Activated T-helper 2 cell treated with anti-CD3 and anti-CD28 coated beads, Interferon-gamma antibody, Interleukin-2, Interleukin-4, amounts not matched to agents 10 μg/mL and 5 μg/mL and 100 μg/mL, durations not matched to agents 14 hours and 24 hours and 36 hours (primary cell): ENCODE measurements at regions not wholly inside any gene's neighbourhood (a gene's known extent, or its start where the extent isn't known, plus 50 kb on each side); places are given as distances from the start of the nearest gene placed in this dataset.
"Not testable (repeated sequence)": the region's sequence is repeated elsewhere in the genome, so short reads cannot be mapped to it uniquely, and the experiment has no call there.

Experiments
- DNase-seq: peaks from one replicate; pipeline ENCODE4 v3.0.0; 2021; ENCODE audit warnings: low spot score
- H3K27ac Mint-ChIP-seq: one replicate; pipeline ENCODE4 v1.8.0; 2021; ENCODE audit warnings: mixed read lengths
- H3K27me3 Mint-ChIP-seq: one replicate; pipeline ENCODE4 v1.8.0; 2021; ENCODE audit warnings: low read depth, mixed read lengths
- H3K36me3 Mint-ChIP-seq: one replicate; pipeline ENCODE4 v1.8.0; 2021; ENCODE audit warnings: low read depth, mixed read lengths
- H3K4me1 Mint-ChIP-seq: one replicate; pipeline ENCODE4 v1.8.0; 2021; ENCODE audit warnings: low read depth, mixed read lengths
- H3K4me3 Mint-ChIP-seq: one replicate; pipeline ENCODE4 v1.8.0; 2021; ENCODE audit warnings: low read depth, mild to moderate bottlenecking, moderate library complexity, mixed read lengths
- H3K9me3 Mint-ChIP-seq: one replicate; pipeline ENCODE4 v1.8.0; 2021; ENCODE audit warnings: mixed read lengths
- intact Hi-C: fragments of 100-400 bp; cut with micrococcal nuclease; formaldehyde crosslinking; loops from one replicate; pipeline ENCODE4 v1.15.1; 2023

DNA sequence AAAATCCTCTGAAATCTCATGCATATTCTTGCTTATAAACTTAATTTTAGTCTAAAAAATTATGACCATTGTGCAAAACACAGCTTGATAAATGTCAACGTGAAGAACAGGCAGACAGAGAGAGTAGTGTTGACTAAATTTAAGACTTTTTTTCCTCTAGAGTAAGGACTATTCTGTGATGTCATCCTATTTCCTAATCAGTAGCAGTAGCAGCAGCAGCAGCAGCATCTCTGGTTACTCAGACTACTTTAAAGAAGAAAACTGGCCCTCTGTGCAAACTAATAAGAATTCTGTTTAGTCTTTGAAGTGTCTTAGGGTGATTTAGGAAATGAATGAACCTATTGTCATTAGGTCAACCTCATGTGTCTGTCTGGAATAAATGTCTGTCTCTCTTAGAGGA lies 403.0 kb downstream of the HINT1 start:
- H3K4me1 Mint-ChIP-seq: no peaks in the 10 kb centered on the region
- no peaks in the 10 kb centered on the region for H3K9me3 Mint-ChIP-seq
- DNase-seq: no peak
- intact Hi-C loops: no loop called here
- no peak overlapping the region for H3K4me3 Mint-ChIP-seq
- H3K36me3 Mint-ChIP-seq: no peaks in the 10 kb centered on the region
- no peaks in the 10 kb centered on the region for H3K27me3 Mint-ChIP-seq
- H3K27ac Mint-ChIP-seq: no peak overlapping the region

DNA sequence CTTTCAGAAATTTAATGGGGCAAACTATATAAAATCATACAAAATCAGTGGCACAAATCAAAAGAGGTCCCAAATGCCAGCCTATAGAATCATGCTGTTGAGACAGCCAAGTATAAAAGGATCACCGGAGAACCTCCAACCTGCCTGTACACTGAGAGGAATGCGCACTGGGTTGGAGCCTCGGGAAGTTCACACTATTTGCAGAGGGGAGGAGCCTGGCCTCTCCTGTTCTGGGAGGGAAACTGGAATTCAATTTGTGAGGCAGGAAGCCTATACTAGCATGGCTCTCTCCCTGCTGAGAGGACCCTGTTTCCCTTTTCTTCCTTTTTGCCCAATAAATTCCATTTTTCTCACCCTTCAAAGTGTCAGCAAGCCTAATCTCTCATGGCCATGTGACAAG lies 406.0 kb downstream of the HINT1 start:
- Mint-ChIP-seq H3K27ac (no peak overlapping the region), H3K9me3 (no peaks in the 10 kb centered on the region), H3K36me3 (no peaks in the 10 kb centered on the region), H3K27me3 (no peaks in the 10 kb centered on the region), H3K4me3 (no peak overlapping the region), H3K4me1 (no peaks in the 10 kb centered on the region)
- DNase-seq: no peak
- intact Hi-C loops: no loop called here

DNA sequence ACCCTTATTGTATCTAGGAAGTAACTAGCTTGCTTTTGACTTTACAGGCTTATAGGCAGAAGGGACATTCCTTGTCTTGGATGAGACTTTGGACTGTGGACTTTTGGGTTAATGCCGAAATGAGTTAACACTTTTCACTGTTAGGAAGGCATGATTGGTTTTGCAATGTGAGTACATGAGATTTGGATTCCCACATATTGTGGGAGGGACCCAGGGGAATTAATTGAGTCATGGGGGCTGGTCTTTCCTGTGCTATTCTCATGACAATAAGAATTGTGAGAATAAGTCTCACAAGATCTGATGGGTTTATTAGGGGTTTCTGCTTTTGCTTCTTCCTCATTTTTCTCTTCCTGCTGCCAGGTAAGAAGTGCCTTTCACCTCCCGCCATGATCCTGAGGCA lies 417.5 kb downstream of the HINT1 start:
- no peaks in the 10 kb centered on the region for H3K4me1 Mint-ChIP-seq
- H3K9me3 Mint-ChIP-seq: peaks cover 4% of the 10 kb centered on the region
- no peaks in the 10 kb centered on the region for H3K27me3 Mint-ChIP-seq
- H3K36me3 Mint-ChIP-seq: no peaks in the 10 kb centered on the region
- no peak for DNase-seq
- no peak overlapping the region for H3K4me3 Mint-ChIP-seq
- no peak overlapping the region for H3K27ac Mint-ChIP-seq
- intact Hi-C loops: no loop called here

DNA sequence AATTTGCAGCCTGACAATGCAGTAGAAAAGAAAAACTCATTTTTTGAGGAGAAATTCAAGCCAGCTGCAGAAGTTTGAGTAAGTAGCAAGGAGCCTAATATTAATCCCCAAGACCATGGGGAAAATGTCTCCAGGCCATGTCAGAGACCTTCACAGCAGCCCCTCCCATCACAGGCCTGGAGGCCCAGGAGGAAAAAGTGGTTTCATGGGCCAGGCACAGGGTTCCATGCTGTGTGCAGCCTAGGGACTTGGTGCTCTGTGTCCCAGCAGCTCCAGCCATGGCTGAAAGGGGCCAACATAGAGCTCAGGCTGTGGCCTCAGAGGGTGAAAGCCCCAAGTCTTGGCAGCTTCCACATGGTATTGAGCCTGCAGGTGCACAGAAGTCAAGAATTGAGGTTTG lies 418.4 kb downstream of the HINT1 start:
- H3K27me3 Mint-ChIP-seq, intact Hi-C loops, DNase-seq, H3K9me3 Mint-ChIP-seq, H3K36me3 Mint-ChIP-seq, H3K4me1 Mint-ChIP-seq, H3K27ac Mint-ChIP-seq, H3K4me3 Mint-ChIP-seq: not testable (repeated sequence)

DNA sequence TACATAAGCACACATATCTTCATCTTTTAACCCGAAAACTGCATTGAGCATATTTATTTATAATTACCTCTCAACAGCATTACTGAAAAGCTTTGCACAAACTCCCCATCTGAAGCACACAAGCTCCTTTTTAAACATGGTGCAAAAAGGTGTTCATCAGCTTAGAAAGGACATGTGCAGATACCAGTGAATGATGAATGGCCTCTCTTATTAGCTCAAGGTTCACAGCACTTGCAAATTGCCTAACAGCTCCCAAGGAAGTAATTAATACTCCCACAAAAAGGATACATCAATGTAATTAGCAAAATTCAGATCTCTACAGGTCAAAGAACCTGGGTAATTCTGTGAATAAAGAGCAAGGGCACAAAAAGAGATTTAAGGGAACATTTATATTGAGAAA lies 422.0 kb downstream of the HINT1 start:
- Mint-ChIP-seq H3K9me3 (peaks cover 7% of the 10 kb centered on the region), H3K27me3 (no peaks in the 10 kb centered on the region), H3K27ac (no peak overlapping the region), H3K4me3 (no peak overlapping the region), H3K4me1 (no peaks in the 10 kb centered on the region), H3K36me3 (no peaks in the 10 kb centered on the region)
- intact Hi-C loops: no loop called here
- DNase-seq: no peak

DNA sequence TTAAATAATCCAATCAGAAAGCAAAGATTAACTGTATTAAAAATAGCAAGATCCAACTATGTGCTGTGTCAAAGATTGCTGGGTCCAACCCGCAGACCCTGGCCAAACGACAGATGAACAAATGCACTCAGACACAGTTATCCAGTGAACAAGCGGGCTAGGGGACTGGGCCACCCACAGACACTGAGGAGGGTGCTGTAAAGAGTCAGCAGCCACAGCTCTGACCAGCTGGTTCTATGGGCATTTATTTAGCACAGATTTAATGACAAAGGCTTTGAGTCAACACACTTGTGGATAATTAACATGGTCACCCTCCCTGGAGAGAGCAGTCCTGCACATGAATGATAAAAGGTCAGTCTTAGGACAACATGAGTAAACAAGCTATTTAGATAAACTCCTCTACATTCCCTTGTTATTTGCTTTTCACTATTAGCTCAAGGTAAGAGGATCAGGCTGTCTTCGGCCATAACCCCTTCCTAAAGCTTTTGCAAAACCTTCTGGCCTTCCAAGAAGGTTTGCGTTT lies 424.9 kb downstream of the HINT1 start:
- no peaks in the 10 kb centered on the region for H3K27me3 Mint-ChIP-seq
- intact Hi-C loops: no loop called here
- no peak for DNase-seq
- peaks cover 4% of the 10 kb centered on the region for H3K9me3 Mint-ChIP-seq
- no peak overlapping the region for H3K4me3 Mint-ChIP-seq
- no peak overlapping the region for H3K27ac Mint-ChIP-seq
- no peaks in the 10 kb centered on the region for H3K36me3 Mint-ChIP-seq
- no peaks in the 10 kb centered on the region for H3K4me1 Mint-ChIP-seq

DNA sequence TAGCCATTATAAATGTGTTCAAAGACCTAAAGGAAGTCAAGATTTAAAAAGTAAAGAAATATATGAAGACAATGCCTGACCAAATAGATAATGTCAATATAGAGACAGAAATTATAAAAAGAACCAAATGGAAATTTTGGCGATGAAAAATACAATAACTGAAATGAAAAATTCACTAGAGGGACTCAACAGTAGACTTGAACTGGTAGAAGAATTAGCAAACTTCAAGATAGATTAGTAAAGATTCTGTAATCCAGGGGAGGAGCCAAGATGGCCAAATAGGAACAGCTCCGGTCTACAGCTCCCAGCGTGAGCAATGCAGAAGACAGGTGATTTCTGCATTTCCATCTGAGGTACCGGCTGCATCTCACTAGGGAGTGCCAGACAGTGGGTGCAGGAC lies 433.2 kb downstream of the HINT1 start:
- intact Hi-C loops: no loop called here
- Mint-ChIP-seq H3K4me1 (no peaks in the 10 kb centered on the region), H3K27ac (no peak overlapping the region), H3K36me3 (no peaks in the 10 kb centered on the region), H3K4me3 (no peak overlapping the region), H3K27me3 (no peaks in the 10 kb centered on the region), H3K9me3 (peaks cover 11% of the 10 kb centered on the region)
- no peak for DNase-seq

DNA sequence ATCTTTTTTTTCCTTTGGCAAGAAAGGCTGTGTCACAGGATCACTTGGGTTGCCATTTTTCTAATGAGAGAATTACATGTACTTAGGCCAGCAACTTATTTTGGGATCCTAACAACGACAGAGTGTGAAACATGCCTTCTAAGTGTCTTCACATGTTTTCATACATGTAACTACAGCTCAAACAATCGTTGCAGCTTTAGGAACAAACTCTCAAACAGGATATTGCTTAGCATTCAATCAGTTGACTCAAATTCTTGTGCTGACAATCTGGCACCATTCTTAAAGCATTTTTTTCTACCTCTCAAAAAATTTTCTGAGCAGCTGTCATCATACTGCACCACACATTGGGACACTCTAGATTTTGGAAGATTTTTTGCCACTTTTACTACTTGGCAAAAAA lies 435.5 kb downstream of the HINT1 start:
- Mint-ChIP-seq H3K4me3 (no peak overlapping the region), H3K27ac (no peak overlapping the region), H3K36me3 (no peaks in the 10 kb centered on the region), H3K27me3 (no peaks in the 10 kb centered on the region), H3K9me3 (peaks cover 11% of the 10 kb centered on the region), H3K4me1 (no peaks in the 10 kb centered on the region)
- DNase-seq: no peak
- intact Hi-C loops: no loop called here

DNA sequence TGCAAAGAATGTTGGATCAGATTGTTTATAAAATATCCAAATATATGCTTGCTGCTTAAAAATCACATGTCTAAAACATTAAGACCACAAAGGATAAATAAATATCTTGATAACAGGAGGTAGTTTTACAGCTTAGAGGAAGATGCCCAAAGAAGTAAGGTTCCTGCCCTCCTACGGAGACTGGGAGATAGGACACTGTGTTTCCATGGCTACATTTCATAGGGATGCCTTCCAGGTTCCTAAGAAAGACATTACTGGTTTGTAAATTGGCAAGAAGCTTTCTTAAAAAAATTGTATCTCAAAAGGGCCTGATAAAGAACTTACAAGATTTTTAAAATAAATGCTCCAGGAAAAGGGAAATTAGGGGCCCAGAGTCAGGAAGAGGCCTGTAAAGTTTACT lies 437.2 kb downstream of the HINT1 start:
- Mint-ChIP-seq H3K36me3 (no peaks in the 10 kb centered on the region), H3K9me3 (peaks cover 11% of the 10 kb centered on the region), H3K4me3 (no peak overlapping the region), H3K27ac (no peak overlapping the region), H3K4me1 (no peaks in the 10 kb centered on the region), H3K27me3 (no peaks in the 10 kb centered on the region)
- DNase-seq: no peak
- intact Hi-C loops: no loop called here

DNA sequence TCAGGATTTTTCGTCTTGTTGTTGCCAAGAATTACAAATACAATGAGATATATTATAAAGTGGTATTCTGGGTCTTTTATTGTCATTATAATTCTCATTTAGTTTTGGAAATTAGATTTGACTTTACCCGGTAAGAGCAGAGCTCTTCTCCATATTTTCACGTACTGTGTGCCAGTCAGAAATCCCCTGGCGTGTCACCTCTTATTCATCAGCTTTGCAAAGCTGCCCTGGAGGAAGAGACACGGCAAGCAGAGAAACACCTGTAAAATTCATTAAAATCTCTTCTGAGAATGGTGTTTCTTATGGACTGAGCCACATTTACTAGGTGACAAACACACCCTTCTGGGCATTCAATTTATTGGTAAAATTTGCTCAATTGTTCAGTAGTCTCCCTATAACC lies 440.4 kb downstream of the HINT1 start:
- Mint-ChIP-seq H3K9me3 (no peaks in the 10 kb centered on the region), H3K27ac (no peak overlapping the region), H3K27me3 (no peaks in the 10 kb centered on the region), H3K4me1 (no peaks in the 10 kb centered on the region), H3K36me3 (no peaks in the 10 kb centered on the region), H3K4me3 (no peak overlapping the region)
- intact Hi-C loops: no loop called here
- no peak for DNase-seq

DNA sequence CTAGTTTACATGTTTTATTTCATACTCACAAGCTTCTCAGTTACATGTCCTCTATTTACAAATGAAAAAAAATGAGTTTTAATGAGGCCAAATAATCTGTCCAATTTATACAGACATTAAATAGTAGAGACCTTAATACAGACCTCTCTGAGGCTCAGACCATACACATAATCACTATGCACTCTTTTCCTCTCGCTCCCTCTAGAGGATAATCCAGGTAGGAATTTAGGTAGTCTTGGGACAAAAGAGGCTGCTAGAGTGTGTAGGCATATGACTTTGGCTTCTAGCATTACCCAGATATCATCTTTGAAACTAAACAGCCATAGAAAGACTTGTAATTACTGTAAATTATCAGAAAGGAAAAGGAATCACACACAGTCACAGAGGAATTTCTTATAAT lies 444.7 kb downstream of the HINT1 start:
- intact Hi-C loops: no loop called here
- Mint-ChIP-seq H3K4me3 (no peak overlapping the region), H3K27ac (no peak overlapping the region), H3K9me3 (no peaks in the 10 kb centered on the region), H3K27me3 (no peaks in the 10 kb centered on the region), H3K4me1 (no peaks in the 10 kb centered on the region), H3K36me3 (no peaks in the 10 kb centered on the region)
- DNase-seq: no peak

DNA sequence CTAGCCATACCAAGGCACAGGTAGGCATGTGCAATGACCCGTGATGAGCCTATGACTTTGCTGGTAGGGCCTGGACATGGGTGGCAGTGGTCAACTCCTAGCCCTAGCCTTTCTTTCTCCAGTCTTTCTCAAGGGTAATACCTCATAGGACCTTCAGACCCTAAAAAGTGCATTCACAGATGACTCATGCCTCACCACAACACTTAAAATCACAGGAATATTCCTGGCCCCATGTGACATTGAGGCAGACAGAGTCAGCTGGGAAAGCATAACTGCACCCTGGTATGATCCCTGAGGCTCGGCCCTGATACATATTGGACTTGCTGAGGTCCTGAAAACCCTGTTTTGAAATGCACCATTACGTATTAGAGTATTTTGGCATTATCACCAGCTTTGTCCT lies 449.5 kb downstream of the HINT1 start:
- H3K4me3 Mint-ChIP-seq: no peak overlapping the region
- no peaks in the 10 kb centered on the region for H3K9me3 Mint-ChIP-seq
- intact Hi-C loops: no loop called here
- no peaks in the 10 kb centered on the region for H3K27me3 Mint-ChIP-seq
- H3K36me3 Mint-ChIP-seq: no peaks in the 10 kb centered on the region
- H3K4me1 Mint-ChIP-seq: no peaks in the 10 kb centered on the region
- H3K27ac Mint-ChIP-seq: no peak overlapping the region
- DNase-seq: no peak

DNA sequence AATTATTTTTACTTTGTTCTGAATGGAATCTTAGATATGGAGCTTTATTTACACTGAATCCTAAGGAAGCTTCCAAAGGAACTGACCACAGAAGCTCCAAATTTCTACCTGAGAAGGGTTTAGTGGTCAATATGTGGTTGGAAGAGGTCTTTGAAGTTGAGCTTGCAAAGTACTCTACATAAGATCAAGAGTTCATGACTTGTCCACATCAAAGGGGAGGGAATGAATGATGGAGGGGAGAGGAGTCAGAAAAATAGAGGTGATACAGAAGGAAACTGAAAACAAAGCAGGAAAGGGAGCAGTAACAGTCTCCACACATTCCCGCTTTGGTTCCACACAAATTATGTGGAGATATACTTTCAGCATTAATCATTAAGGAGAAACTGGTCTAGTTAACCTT lies 450.9 kb downstream of the HINT1 start:
- no peak overlapping the region for H3K4me3 Mint-ChIP-seq
- intact Hi-C loops: no loop called here
- no peaks in the 10 kb centered on the region for H3K27me3 Mint-ChIP-seq
- DNase-seq: no peak
- H3K4me1 Mint-ChIP-seq: no peaks in the 10 kb centered on the region
- no peaks in the 10 kb centered on the region for H3K36me3 Mint-ChIP-seq
- H3K9me3 Mint-ChIP-seq: no peaks in the 10 kb centered on the region
- H3K27ac Mint-ChIP-seq: no peak overlapping the region

DNA sequence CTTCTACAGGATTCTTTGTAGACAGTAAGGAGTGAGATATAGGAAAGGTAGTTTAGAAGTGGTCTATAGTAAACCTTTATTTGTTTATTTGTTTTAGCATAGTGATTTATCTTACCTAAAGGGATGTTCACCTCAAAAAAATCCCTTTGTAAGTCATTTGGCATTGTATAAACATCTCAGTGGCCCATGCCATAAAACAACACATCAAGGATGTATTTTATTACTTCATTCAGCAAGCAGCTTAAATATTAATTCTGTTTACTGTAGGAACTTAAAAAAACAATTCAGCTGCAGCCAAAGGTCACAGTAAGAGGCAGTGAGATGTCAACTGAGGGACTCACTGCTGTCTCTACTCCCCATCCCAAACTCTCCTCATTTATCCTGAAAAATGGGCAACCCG lies 452.7 kb downstream of the HINT1 start:
- Mint-ChIP-seq H3K27me3 (no peaks in the 10 kb centered on the region), H3K36me3 (no peaks in the 10 kb centered on the region), H3K4me1 (no peaks in the 10 kb centered on the region), H3K27ac (no peak overlapping the region), H3K4me3 (no peak overlapping the region), H3K9me3 (no peaks in the 10 kb centered on the region)
- DNase-seq: no peak
- intact Hi-C loops: no loop called here
